B cell (primary cell): ENCODE measurements at regions not wholly inside any gene's neighbourhood (a gene's known extent, or its start where the extent isn't known, plus 50 kb on each side); places are given as distances from the start of the nearest gene placed in this dataset.

Source experiments
- ATAC-seq: fragments of 200-7000 bp; cut with Tn5 transposase; one replicate; pipeline ENCODE4 v1.10.0; 2021; ENCODE audit warnings: low read depth, mild to moderate bottlenecking, moderate number of reproducible peaks, moderate library complexity
- CTCF ChIA-PET: fragments of 350-600 bp; sonication (Branson Sonifier 250); formaldehyde crosslinking; loops from one replicate; lab custom pipeline; 2021; ENCODE audit warnings: antibody characterized with exemption, inconsistent platforms; lab: Charles Lee
- POLR2A ChIA-PET: fragments of 350-600 bp; sonication (Branson Sonifier 250); formaldehyde crosslinking; loops from one replicate; lab custom pipeline; 2021; ENCODE audit warnings: antibody characterized with exemption; lab: Charles Lee
- DNase-seq: peaks from one replicate; pipeline ENCODE4 v3.0.0; 2013
- H2AFZ ChIP-seq: 2 replicates; pipeline ENCODE4 v1.6.1; 2012; ENCODE audit warnings: mild to moderate bottlenecking, low read depth, low read length; ENCODE audit not compliant: insufficient read depth, poor library complexity, severe bottlenecking
- H3K27ac ChIP-seq, 2 donors: 1 replicate in 1 of 2; 2 replicates in 1 of 2; pipeline ENCODE4 v1.5.1; 2012 to 2013; ENCODE audit warnings: low read length in 2 of 2, mild to moderate bottlenecking in 2 of 2, moderate library complexity in 1 of 2
- H3K27me3 ChIP-seq, 4 experiments: fragments of 200-600 bp in 1 of 4; sonication (generic) in 1 of 4; replicated peaks in 1 of 4; 1 replicate in 2 of 4; 2 replicates in 2 of 4; pipeline versions ENCODE4 v1.6.1 to v1.7.0; 2013 to 2016; ENCODE audit warnings: low read length in 3 of 4, mild to moderate bottlenecking in 2 of 4, mixed read lengths in 1 of 4, moderate library complexity in 1 of 4; ENCODE audit not compliant: insufficient read depth in 4 of 4, control insufficient read depth in 3 of 4; ENCODE audit errors: control extremely low read depth in 1 of 4
- H3K36me3 ChIP-seq, 2 experiments: replicated peaks in 1 of 2; 1 replicate in 1 of 2; 2 replicates in 1 of 2; pipeline versions ENCODE4 v1.6.1 to v1.7.1; 2013; ENCODE audit warnings: low read length in 1 of 2; ENCODE audit not compliant: insufficient read depth in 2 of 2, control insufficient read depth in 1 of 2; ENCODE audit errors: control extremely low read depth in 1 of 2, extremely low read depth in 1 of 2
- H3K4me1 ChIP-seq, 2 donors: fragments of 200-600 bp in 1 of 2; sonication (generic) in 1 of 2; 1 replicate in 1 of 2; 2 replicates in 1 of 2; pipeline versions ENCODE4 v1.5.1 to v1.6.1; 2013 to 2017; ENCODE audit warnings: low read length in 2 of 2; ENCODE audit not compliant: control insufficient read depth in 2 of 2, insufficient read depth in 2 of 2
- H3K4me2 ChIP-seq: replicated peaks from 2 replicates; pipeline ENCODE3; 2012; ENCODE audit warnings: mild to moderate bottlenecking, low read depth, low read length; ENCODE audit not compliant: poor library complexity, severe bottlenecking
- H3K4me3 ChIP-seq, 5 experiments: fragments of 200-600 bp in 1 of 5; sonication (generic) in 1 of 5; 1 replicate in 3 of 5; 2 replicates in 2 of 5; pipeline versions ENCODE4 v1.5.1 to v1.7.0; 2011 to 2016; ENCODE audit warnings: low read length in 4 of 5, mild to moderate bottlenecking in 4 of 5, low read depth in 2 of 5, control low read depth in 1 of 5, moderate library complexity in 1 of 5; ENCODE audit not compliant: insufficient read depth in 1 of 5; ENCODE audit errors: control extremely low read depth in 1 of 5, extremely low read depth in 1 of 5
- H3K79me2 ChIP-seq: fragments of 200-600 bp; sonication (generic); one replicate; pipeline ENCODE4 v1.6.0; 2016; ENCODE audit warnings: low read length; ENCODE audit not compliant: control insufficient read depth, insufficient read depth
- H3K9ac ChIP-seq: fragments of 200-600 bp; sonication (generic); 2 replicates; pipeline ENCODE4 v1.6.1; 2017; ENCODE audit warnings: mild to moderate bottlenecking, low read length, moderate library complexity
- H3K9me3 ChIP-seq, 3 donors: one replicate each; pipeline versions ENCODE4 v1.6.1 to v1.7.1; 2013; ENCODE audit warnings: low read length in 2 of 3; ENCODE audit not compliant: control insufficient read depth in 2 of 3, insufficient read depth in 1 of 3; ENCODE audit errors: control extremely low read depth in 1 of 3
- H4K20me1 ChIP-seq: 2 replicates; pipeline ENCODE4 v1.6.0; 2012; ENCODE audit warnings: mild to moderate bottlenecking, low read length; ENCODE audit not compliant: insufficient read depth, control insufficient read depth, poor library complexity, severe bottlenecking
- H3K27ac Mint-ChIP-seq: one replicate; pipeline ENCODE4 v1.8.0; 2021; ENCODE audit warnings: mixed read lengths
- H3K27me3 Mint-ChIP-seq: one replicate; pipeline ENCODE4 v1.8.0; 2021; ENCODE audit warnings: mixed read lengths
- H3K4me1 Mint-ChIP-seq: one replicate; pipeline ENCODE4 v1.8.0; 2021; ENCODE audit warnings: mixed read lengths
- H3K4me3 Mint-ChIP-seq: one replicate; pipeline ENCODE4 v1.8.0; 2021; ENCODE audit warnings: mixed read lengths
- H3K9me3 Mint-ChIP-seq: one replicate; pipeline ENCODE4 v1.8.0; 2022; ENCODE audit warnings: mixed read lengths; ENCODE audit not compliant: insufficient read depth
- EZH2 ChIP-seq: IDR thresholded peaks from 2 replicates; pipeline ENCODE4 v1.6.1; 2012; ENCODE audit warnings: borderline replicate concordance, low read depth, mild to moderate bottlenecking, moderate library complexity, low read length; ENCODE audit not compliant: insufficient read depth, poor library complexity, severe bottlenecking
- WGBS: methylation state at CpG from one replicate; pipeline ENCODE4 v1.1.5; 2013; ENCODE audit warnings: missing lambda C conversion rate; ENCODE audit not compliant: insufficient coverage; 5-methylcytosine and 5-hydroxymethylcytosine counted together
- intact Hi-C: fragments of 100-400 bp; cut with micrococcal nuclease; formaldehyde crosslinking; loops from one replicate; pipeline ENCODE4 v1.10.0; 2022
- TF ChIP-seq, protein P1 (sequence below): fragments of 200-600 bp; IDR thresholded peaks from one replicate; pipeline ENCODE4 v1.8.0; 2022; ENCODE audit warnings: antibody characterized with exemption, mild to moderate bottlenecking

DNA sequence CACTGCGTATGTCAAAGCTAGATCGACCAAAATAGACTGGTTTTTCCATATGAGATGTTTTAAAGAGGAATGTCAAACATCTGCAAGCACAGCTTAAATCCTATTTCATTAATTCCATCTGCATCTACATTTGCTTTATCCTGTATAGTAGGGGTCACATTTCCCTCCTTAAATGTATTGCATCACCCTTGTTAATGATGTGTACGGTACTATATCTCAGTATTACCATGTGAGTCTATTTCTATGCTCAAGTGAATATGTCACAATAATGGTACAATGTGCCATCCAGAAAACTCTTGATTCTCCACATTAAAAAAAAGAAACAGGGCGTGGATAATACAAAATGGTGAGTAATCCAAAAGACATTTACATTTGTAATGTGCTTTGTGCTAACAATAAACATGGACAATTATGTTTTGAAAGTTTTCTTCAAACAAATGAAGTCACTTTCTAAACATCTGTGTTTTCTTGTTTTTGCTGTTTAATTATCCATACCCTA, 56.6 kb downstream of the TWIST1 start:
- H3K4me1 ChIP-seq, result no peaks in the 10 kb centered on the region
- no peaks in the 10 kb centered on the region for H3K36me3 ChIP-seq
- Mint-ChIP-seq H3K4me1 (no peaks in the 10 kb centered on the region), H3K27me3 (peaks cover 7% of the 10 kb centered on the region), H3K9me3 (no peaks in the 10 kb centered on the region), H3K27ac (no peak overlapping the region), H3K4me3 (no peak overlapping the region)
- CTCF ChIA-PET, result interaction anchor here (2.3 kb wide), 1 partner anchor 9 kb away, joined by 11 read pairs; no protein-coding TSS in a partner anchor
- no peak overlapping the region for H2AFZ ChIP-seq
- H3K9ac ChIP-seq, result no peak overlapping the region
- DNase-seq (no peak), ATAC-seq (no peak)
- no peak overlapping the region for H3K4me2 ChIP-seq
- no peaks in the 10 kb centered on the region for H4K20me1 ChIP-seq
- H3K79me2 ChIP-seq, result no peaks in the 10 kb centered on the region
- no peak overlapping the region for H3K4me3 ChIP-seq
- H3K27ac ChIP-seq, result no peak overlapping the region
- H3K9me3 ChIP-seq, result no peaks in the 10 kb centered on the region
- WGBS, result no CpG with 5 or more reads among the region's 4 CpGs
- TF ChIP-seq, protein P1, sequence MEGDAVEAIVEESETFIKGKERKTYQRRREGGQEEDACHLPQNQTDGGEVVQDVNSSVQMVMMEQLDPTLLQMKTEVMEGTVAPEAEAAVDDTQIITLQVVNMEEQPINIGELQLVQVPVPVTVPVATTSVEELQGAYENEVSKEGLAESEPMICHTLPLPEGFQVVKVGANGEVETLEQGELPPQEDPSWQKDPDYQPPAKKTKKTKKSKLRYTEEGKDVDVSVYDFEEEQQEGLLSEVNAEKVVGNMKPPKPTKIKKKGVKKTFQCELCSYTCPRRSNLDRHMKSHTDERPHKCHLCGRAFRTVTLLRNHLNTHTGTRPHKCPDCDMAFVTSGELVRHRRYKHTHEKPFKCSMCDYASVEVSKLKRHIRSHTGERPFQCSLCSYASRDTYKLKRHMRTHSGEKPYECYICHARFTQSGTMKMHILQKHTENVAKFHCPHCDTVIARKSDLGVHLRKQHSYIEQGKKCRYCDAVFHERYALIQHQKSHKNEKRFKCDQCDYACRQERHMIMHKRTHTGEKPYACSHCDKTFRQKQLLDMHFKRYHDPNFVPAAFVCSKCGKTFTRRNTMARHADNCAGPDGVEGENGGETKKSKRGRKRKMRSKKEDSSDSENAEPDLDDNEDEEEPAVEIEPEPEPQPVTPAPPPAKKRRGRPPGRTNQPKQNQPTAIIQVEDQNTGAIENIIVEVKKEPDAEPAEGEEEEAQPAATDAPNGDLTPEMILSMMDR, result no peak
- no peak for TF ChIP-seq EZH2
- intact Hi-C loops, result no loop called here
- POLR2A ChIA-PET, result no interaction called here
- peaks cover 0 to 4% (median 1%) of the 10 kb centered on the region in 4 experiments for H3K27me3 ChIP-seq

DNA sequence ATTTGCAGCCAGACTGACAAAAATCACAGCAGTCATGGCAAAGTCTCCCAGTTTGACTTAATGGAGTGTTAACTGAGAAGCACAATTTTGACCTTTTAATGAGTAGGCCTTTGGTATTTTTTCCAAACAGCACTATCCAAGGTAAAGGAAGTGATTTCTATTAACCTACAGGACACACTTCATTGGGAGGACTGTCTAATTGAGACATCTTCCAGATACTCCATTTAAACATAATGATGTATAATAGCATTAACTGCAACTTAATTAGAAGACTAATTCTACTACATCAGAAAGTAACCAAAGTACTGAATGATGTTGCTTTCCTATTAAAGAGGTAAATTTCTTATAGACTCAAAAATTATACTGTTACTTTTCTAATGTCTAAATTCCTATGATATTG, 61.1 kb downstream of the TWIST1 start:
- H3K4me3 Mint-ChIP-seq, result no peak overlapping the region
- no peaks in the 10 kb centered on the region for H3K4me1 Mint-ChIP-seq
- Histone ChIP-seq H3K79me2 (no peaks in the 10 kb centered on the region), H3K36me3 (no peaks in the 10 kb centered on the region), H3K9me3 (no peaks in the 10 kb centered on the region), H3K9ac (no peak overlapping the region), H3K27me3 (peaks cover 0 to 4% (median 2%) of the 10 kb centered on the region in 4 experiments), H3K4me2 (no peak overlapping the region), H3K27ac (no peak overlapping the region), H3K4me1 (no peaks in the 10 kb centered on the region), H4K20me1 (no peaks in the 10 kb centered on the region), H3K4me3 (no peak overlapping the region), H2AFZ (no peak overlapping the region)
- peaks cover 18% of the 10 kb centered on the region for H3K27me3 Mint-ChIP-seq
- DNase-seq (no peak), ATAC-seq (no peak)
- H3K27ac Mint-ChIP-seq, result no peak overlapping the region
- ChIA-PET CTCF (no interaction called here), POLR2A (no interaction called here)
- H3K9me3 Mint-ChIP-seq, result no peaks in the 10 kb centered on the region
- intact Hi-C loops, result no loop called here
- no peak for TF ChIP-seq EZH2
- TF ChIP-seq, protein P1, result no peak
